ENCODE measurements at regions not wholly inside any gene's neighbourhood (a gene's known extent, or its start where the extent isn't known, plus 50 kb on each side); places are given as distances from the start of the nearest gene placed in this dataset.
"Not testable (repeated sequence)": the region's sequence is repeated elsewhere in the genome, so short reads cannot be mapped to it uniquely, and the experiment has no call there.

- DNase-seq (ENCODE audit: low read depth): no peak
These were observed 2041.6 kb downstream of the NCAM2 start for GRCh38 chr21:23039846-23040245.

DNA sequence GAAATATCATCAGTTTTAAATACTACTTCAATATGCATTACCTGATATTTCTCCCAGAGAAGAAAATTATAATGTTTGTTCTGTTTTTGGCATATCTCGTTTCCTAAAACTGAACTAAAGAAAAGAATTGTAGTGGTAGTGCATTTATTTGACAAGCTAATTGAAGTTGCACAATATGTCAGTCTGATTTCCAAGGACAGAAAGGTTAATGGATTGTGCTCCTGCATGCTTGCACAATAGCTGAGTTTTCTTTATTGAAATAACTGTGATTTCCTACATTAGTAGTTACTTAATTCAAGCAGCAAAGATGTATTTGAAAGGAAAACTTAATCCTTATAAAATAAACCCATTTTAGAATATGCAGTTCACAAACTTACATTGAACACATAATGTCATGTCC is 2047.7 kb downstream of the NCAM2 start:
- DNase-seq (ENCODE audit: low read depth): no peak

DNA sequence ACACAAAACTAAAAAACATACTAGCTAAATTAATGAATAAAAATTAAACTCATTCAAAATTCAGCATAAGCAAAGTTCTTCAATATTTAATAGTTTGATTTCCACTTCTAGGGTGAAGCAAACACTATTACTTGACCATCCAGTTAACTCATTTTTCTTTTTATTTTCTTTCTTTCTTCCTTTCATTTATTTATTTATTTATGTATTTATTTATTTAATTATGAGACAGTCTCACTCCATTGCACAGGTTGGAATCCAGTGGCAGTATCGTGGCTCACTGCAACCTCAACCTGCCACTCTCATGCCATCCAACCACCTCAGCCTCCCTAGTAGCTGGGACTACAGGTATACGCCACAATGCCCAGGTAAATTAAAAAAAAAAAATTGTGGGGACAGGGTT is 2069.5 kb downstream of the NCAM2 start:
- no peak for DNase-seq (ENCODE audit: low read depth)

DNA sequence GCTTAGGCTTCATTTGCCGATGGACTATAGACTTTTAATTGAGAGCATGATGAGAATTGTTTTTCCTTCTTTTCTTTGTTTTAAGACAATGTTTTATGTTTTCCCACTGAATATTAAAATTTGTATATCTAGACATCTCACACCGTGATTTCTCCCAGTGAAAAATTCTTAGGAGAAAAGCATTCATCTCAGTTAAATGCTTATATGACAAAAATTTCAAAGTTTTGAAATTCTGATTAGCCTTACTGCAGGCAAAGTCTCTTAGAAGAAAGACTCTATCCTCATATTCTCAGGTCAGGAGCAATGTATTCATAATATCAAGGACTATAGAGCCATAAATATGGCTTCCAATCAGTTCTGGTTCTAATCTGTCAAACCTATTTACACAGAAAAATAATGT is 2085.0 kb downstream of the NCAM2 start:
- DNase-seq (ENCODE audit: low read depth): no peak

- DNase-seq (ENCODE audit: low read depth): no peak
These were observed 2095.1 kb downstream of the NCAM2 start for GRCh38 chr21:23093259-23093658.

GRCh38 chr21:23099185-23099584 is 2101.0 kb downstream of the NCAM2 start:
- no peak for DNase-seq (ENCODE audit: low read depth)

DNA sequence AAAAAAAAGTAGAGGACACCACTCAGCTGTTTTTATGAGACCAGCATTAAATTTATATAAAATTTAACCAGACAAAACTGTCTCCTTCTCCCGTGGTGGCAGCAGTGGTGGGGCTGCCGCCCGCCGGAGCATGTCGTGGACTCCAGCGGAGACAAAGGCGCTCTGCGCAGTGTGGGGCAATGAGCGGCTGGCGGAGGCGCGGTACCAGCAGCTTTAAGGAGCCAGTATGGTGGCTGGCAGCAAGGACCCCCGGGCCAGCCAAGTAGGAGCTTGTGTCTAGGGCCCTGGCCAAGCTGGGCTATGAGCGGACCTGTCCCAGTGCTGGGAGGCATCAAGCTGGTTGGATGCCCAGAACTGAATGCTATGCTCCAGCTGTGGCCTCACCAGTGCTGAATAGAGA is 2102.9 kb downstream of the NCAM2 start:
- no peak for DNase-seq (ENCODE audit: low read depth)

- DNase-seq (ENCODE audit: low read depth): no peak
These were observed 2110.3 kb downstream of the NCAM2 start for GRCh38 chr21:23108533-23108932.

DNA sequence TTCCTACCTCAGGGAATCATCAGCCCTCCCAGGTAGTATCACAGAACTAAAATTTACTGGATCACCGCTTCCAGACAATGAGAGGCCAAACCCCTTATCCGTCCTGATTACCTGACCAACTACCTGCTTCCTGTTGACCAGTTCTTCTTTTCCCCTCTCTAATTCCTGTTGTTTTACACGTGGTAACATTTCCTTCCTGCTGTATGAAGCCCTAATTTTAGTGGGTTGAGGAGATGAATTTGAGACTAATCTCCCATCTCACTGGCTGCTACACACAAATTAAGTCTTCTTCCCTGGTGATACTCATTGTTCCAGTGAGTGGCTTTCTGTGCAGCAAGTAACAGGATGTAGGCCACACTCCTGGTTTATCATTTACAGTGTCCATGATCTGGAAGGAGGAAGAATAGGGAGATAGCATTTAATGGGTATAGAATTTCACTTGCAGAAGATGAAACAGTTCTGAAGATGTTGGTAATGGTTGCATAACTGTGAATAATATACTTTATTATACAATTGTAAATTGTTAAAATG is 2112.9 kb downstream of the NCAM2 start:
- no peak for DNase-seq (ENCODE audit: low read depth)

GRCh38 chr21:23119491-23119890 is 2121.3 kb downstream of the NCAM2 start:
- DNase-seq (ENCODE audit: low read depth): no peak

GRCh38 chr21:23127973-23128372 is 2129.8 kb downstream of the NCAM2 start:
- no peak for DNase-seq (ENCODE audit: low read depth)

GRCh38 chr21:23130308-23130707 is 2132.1 kb downstream of the NCAM2 start:
- no peak for DNase-seq (ENCODE audit: low read depth)

DNA sequence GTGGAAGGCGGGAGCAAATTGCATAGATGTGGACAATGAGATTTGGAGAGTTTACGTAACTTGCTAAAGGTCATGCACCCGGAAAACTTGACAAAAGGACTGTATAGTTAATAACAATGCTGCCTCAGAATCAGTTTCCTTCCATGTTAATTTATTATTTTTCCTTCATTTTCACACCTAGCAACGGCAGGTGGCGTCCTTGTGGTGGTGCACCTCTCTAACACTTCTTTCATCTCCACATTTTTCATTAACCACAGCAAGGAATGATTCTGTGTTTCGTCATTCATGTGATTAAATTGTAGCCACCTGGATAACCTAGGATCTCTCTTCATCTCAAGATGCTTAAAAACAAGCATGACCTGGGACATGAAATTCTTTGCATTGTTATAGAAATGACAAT is 2133.0 kb downstream of the NCAM2 start:
- DNase-seq (ENCODE audit: low read depth): no peak

DNA sequence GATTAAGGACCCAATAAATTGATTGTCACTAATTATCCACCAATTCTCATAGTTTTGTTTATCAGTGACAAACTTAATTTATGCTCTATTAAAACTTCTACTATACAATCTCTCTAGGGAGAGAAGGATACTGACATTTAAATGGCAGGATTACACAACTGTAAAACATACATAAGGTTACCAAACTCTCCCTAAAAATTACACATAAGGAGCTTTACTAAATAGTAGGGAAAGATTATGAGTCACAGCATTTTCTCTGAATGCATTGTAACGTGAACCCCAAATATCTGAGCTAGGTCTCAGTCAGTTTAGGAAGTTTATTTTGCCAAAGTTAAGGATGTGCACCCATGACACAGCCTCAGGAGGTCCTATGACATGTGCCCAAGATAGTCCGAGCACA is 2140.6 kb downstream of the NCAM2 start:
- DNase-seq (ENCODE audit: low read depth): no peak

DNA sequence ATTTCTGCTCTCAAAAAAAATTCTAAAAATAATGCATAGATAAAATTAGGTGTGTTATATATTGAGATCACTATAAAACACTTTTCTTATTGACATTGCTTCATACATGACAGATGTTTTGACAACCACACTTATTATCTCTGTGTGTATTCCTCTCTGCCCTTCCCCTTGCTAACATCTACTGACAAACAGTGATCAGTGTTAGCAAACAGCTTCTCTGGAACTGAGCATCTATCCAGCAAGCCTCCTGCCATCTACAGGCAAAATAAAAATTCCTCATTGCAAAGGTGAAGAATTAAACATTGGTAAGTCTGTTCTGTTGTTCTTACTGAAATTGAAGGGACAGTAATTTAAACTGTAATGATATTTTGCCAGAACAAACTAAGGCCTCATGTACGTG is 2153.9 kb downstream of the NCAM2 start:
- DNase-seq (ENCODE audit: low read depth): no peak

- DNase-seq (ENCODE audit: low read depth): not testable (repeated sequence)
These were observed 2155.6 kb downstream of the NCAM2 start for GRCh38 chr21:23153842-23154241.

DNA sequence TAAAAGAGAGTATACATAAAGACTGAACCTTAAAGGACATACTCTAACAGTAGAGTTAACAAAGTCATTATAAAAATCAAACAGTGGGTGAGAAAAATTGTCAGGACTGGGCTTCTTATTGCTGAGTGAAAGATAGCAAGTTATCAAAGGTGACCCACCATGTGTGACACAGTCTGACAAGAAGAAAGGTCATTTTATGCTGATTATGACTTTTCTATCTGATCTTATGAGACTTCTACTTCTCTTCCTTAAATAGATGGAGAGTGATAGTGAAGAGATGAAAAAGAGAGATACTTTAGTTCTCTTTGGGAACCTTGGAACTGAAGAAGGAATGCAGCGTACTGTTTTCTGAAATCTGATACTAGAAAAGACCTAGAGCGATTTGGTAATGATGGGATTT is 2157.1 kb downstream of the NCAM2 start:
- DNase-seq (ENCODE audit: low read depth): no peak

GRCh38 chr21:23160914-23161313 is 2162.7 kb downstream of the NCAM2 start:
- no peak for DNase-seq (ENCODE audit: low read depth)

GRCh38 chr21:23162198-23162946 is 2164.2 kb downstream of the NCAM2 start:
- no peak for DNase-seq (ENCODE audit: low read depth)
